ENCODE measurements at regions not wholly inside any gene's neighbourhood (a gene's known extent, or its start where the extent isn't known, plus 50 kb on each side); places are given as distances from the start of the nearest gene placed in this dataset.

GRCh38 chr1:55997536-55997935 lies 581.8 kb downstream of the PLPP3 start:
- TF ChIP-seq EZH2 (IDR thresholded peaks at IDR 0.05; ENCODE audit: low read length, missing control alignments): no peak
- TF ChIP-seq, protein P1, sequence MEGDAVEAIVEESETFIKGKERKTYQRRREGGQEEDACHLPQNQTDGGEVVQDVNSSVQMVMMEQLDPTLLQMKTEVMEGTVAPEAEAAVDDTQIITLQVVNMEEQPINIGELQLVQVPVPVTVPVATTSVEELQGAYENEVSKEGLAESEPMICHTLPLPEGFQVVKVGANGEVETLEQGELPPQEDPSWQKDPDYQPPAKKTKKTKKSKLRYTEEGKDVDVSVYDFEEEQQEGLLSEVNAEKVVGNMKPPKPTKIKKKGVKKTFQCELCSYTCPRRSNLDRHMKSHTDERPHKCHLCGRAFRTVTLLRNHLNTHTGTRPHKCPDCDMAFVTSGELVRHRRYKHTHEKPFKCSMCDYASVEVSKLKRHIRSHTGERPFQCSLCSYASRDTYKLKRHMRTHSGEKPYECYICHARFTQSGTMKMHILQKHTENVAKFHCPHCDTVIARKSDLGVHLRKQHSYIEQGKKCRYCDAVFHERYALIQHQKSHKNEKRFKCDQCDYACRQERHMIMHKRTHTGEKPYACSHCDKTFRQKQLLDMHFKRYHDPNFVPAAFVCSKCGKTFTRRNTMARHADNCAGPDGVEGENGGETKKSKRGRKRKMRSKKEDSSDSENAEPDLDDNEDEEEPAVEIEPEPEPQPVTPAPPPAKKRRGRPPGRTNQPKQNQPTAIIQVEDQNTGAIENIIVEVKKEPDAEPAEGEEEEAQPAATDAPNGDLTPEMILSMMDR (conservative IDR thresholded peaks at IDR 0.05 in 1 of 2, IDR thresholded peaks at IDR 0.05 in 1 of 2; ENCODE audit: low read depth in 1 of 2, low read length in 2 of 2): no peak
